Thyroid gland (tissue), 4 donors: ENCODE measurements at regions not wholly inside any gene's neighbourhood (a gene's known extent, or its start where the extent isn't known, plus 50 kb on each side); places are given as distances from the start of the nearest gene placed in this dataset.

ENCODE experiments used
- DNase-seq, 2 donors: peaks; one replicate each; pipeline ENCODE4 v3.0.0-alpha.2; 2019
- H3K27ac ChIP-seq, 3 donors: fragments of 200-600 bp; sonication (generic); 1 replicate in 2 of 3; 2 replicates in 1 of 3; pipeline ENCODE4 v1.5.1; 2016 to 2019; ENCODE audit warnings: mild to moderate bottlenecking in 1 of 3, moderate library complexity in 1 of 3
- H3K27me3 ChIP-seq: fragments of 200-600 bp; sonication (generic); one replicate; pipeline ENCODE4 v1.5.1; 2019
- H3K36me3 ChIP-seq, 2 donors: fragments of 200-600 bp; sonication (generic); one replicate each; pipeline ENCODE4 v1.5.1; 2016 to 2019
- H3K4me1 ChIP-seq, 2 donors: fragments of 200-600 bp; sonication (generic); one replicate each; pipeline ENCODE4 v1.5.1; 2017 to 2019
- H3K4me3 ChIP-seq, 3 donors: fragments of 200-600 bp; sonication (generic); replicated peaks in 1 of 3; 1 replicate in 2 of 3; 2 replicates in 1 of 3; pipeline ENCODE4 v1.5.1; 2016; ENCODE audit warnings: mild to moderate bottlenecking in 1 of 3
- H3K9me3 ChIP-seq: fragments of 200-600 bp; sonication (generic); one replicate; pipeline ENCODE4 v1.5.1; 2017
- POLR2A ChIP-seq, 2 donors: fragments of 450-650 bp; IDR thresholded peaks; one replicate each; pipeline ENCODE4 v1.6.1; 2017; ENCODE audit warnings: antibody characterized with exemption in 2 of 2, mild to moderate bottlenecking in 2 of 2, moderate library complexity in 1 of 2
- WGBS, 2 donors: methylation state at CpG; one replicate each; pipeline ENCODE4 v1.1.5; 2017; 5-methylcytosine and 5-hydroxymethylcytosine counted together
- intact Hi-C: fragments of 100-400 bp; cut with DNase I; formaldehyde crosslinking; loops from one replicate; pipeline ENCODE4 v1.15.1; 2023
- TF ChIP-seq, protein P1 (sequence below), 6 experiments: fragments of 200-600 bp in 3 of 6; fragments of 450-650 bp in 3 of 6; sonication (generic) in 3 of 6; IDR thresholded peaks; one replicate each; pipeline ENCODE4 v1.5.1; 2016 to 2019; ENCODE audit warnings: antibody characterized with exemption in 6 of 6, mild to moderate bottlenecking in 2 of 6, inconsistent platforms in 1 of 6, moderate library complexity in 1 of 6

DNA sequence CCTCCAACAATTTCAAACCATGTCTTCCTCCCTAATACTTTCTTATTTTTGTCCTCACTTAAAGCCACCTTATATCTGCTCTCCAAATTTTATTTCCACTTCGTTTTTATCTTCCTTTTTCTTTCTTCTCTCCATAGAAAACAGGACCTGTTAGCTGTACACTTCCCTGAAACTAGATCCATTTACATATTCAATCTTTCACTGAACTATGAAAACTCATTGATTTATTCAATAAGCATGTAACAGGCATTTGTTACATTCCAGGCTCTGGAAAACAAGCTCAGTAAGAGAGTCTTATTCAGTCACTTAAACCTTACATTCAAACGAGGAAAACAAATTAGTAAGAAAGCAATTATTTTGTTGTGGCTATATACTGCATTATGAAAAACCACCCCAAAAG, 1225.3 kb downstream of the SUCLG1 start:
- no peak overlapping the region for H3K27ac ChIP-seq
- intact Hi-C loops: no loop called here
- no peak for DNase-seq
- H3K27me3 ChIP-seq: no peaks in the 10 kb centered on the region
- H3K4me3 ChIP-seq: no peak overlapping the region
- no peaks in the 10 kb centered on the region for H3K9me3 ChIP-seq
- 64 to 68% methylated on average over 2 of the region's 2 CpGs for WGBS, 2 donors
- no peaks in the 10 kb centered on the region for H3K4me1 ChIP-seq
- TF ChIP-seq POLR2A (IDR thresholded peaks at IDR 0.05): no peak
- TF ChIP-seq, protein P1, sequence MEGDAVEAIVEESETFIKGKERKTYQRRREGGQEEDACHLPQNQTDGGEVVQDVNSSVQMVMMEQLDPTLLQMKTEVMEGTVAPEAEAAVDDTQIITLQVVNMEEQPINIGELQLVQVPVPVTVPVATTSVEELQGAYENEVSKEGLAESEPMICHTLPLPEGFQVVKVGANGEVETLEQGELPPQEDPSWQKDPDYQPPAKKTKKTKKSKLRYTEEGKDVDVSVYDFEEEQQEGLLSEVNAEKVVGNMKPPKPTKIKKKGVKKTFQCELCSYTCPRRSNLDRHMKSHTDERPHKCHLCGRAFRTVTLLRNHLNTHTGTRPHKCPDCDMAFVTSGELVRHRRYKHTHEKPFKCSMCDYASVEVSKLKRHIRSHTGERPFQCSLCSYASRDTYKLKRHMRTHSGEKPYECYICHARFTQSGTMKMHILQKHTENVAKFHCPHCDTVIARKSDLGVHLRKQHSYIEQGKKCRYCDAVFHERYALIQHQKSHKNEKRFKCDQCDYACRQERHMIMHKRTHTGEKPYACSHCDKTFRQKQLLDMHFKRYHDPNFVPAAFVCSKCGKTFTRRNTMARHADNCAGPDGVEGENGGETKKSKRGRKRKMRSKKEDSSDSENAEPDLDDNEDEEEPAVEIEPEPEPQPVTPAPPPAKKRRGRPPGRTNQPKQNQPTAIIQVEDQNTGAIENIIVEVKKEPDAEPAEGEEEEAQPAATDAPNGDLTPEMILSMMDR (IDR thresholded peaks at IDR 0.05): no peak
- no peaks in the 10 kb centered on the region for H3K36me3 ChIP-seq

DNA sequence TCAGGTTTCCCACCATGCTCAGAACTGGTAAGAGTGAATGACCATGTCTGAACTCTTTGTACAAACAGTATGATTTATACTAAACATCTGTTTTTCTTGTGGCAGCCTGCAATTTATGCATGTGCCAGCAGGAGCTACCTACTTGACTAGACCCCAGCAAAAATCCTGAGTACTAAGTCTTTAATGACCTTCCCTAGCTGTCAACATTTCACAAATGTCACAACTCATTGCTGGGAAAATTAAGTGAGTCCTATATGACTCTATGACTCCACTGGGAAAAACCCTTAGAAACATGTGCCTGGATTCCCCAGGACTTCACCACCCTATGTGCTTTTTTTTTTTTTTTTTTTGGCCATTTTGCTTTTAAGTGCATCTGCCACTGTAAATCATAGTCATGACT, 1225.8 kb downstream of the SUCLG1 start:
- Histone ChIP-seq H3K4me3 (no peak overlapping the region), H3K4me1 (no peaks in the 10 kb centered on the region), H3K27me3 (no peaks in the 10 kb centered on the region), H3K27ac (no peak overlapping the region), H3K36me3 (no peaks in the 10 kb centered on the region), H3K9me3 (no peaks in the 10 kb centered on the region)
- DNase-seq: no peak
- intact Hi-C loops: no loop called here
- TF ChIP-seq, protein P1 (IDR thresholded peaks at IDR 0.05): no peak
- no peak for TF ChIP-seq POLR2A (IDR thresholded peaks at IDR 0.05)

DNA sequence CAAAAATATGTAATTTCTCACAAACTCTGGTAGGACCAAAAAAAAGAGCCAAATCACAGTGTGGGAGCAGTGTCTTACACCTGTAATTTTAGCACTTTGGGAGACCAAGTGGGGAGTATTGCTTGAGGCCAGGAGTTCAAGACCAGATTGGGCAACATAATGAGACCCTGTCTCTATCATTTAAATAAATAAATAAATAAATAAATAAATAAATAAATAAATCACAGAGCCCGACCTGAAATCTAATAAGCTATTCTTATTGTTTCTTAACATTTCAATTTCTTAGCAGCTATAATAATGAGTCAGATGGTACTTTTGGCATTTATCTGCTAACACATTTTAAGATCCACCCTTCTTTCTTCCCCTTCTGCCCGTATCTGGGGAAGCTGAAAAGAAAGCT, 1229.6 kb downstream of the SUCLG1 start:
- no peak for DNase-seq
- intact Hi-C loops: no loop called here
- Histone ChIP-seq H3K4me3 (no peak overlapping the region), H3K27ac (no peak overlapping the region), H3K27me3 (no peaks in the 10 kb centered on the region), H3K9me3 (no peaks in the 10 kb centered on the region), H3K4me1 (no peaks in the 10 kb centered on the region), H3K36me3 (no peaks in the 10 kb centered on the region)
- TF ChIP-seq, protein P1 (IDR thresholded peaks at IDR 0.05): no peak
- TF ChIP-seq POLR2A (IDR thresholded peaks at IDR 0.05): no peak
- WGBS, 2 donors: 81 to 82% methylated on average over 2 of the region's 2 CpGs

DNA sequence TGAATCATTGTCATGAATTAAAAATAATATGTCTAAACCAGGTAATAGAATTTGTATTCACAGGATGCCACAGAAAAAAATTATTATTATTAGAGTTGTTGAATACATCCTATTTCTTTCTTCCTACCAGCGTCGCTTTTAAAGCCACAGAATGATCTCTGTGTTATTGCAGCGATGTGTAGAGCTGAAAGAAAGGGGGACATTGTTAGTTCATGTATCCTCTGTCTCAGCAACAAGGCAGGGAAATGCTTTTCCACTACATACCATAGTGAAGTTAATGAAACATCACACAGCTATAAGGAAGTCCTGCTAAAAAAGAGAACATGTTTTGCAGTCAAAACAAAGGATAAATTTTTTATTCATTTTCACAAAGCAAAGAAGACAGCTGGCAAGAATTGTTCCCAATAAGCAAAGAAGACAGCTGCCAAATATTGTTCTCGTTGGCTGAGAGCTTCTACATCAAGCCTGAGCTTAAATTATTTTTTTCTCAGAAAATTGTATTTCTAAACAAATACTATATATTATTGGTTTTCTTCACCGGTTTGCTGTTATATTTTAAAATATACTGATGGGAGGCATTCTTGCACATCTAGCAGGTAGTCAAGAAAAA, 1234.4 kb downstream of the SUCLG1 start:
- TF ChIP-seq POLR2A (IDR thresholded peaks at IDR 0.05): no peak
- TF ChIP-seq, protein P1 (IDR thresholded peaks at IDR 0.05): no peak
- WGBS, 2 donors: 74 to 79% methylated on average over 5 of the region's 5 CpGs
- no peaks in the 10 kb centered on the region for H3K9me3 ChIP-seq
- no peak overlapping the region for H3K27ac ChIP-seq
- intact Hi-C loops: no loop called here
- no peaks in the 10 kb centered on the region for H3K27me3 ChIP-seq
- DNase-seq: no peak
- H3K4me1 ChIP-seq: no peaks in the 10 kb centered on the region
- H3K36me3 ChIP-seq: no peaks in the 10 kb centered on the region
- H3K4me3 ChIP-seq: no peak overlapping the region

DNA sequence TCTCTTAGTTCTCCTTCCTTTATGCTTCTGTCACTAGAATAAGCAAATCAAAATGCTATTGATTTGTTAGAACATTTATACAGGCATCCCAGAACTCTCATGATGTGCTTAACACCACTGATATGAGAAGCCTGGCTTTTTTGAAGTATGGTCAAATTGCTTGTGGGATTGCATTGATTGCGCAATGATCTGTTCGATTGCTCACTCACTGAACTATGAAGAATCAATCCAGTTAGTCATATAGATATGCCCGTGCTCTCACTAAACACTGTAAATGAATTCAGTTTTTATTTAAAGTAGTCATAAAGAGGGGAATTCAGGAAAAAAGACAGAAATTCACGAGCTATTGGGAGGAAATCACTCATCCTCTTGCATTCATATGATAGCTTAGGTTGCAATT, 1237.8 kb downstream of the SUCLG1 start:
- no peaks in the 10 kb centered on the region for H3K36me3 ChIP-seq
- 82 to 88% methylated on average over 4 of the region's 4 CpGs for WGBS, 2 donors
- no peak overlapping the region for H3K27ac ChIP-seq
- no peaks in the 10 kb centered on the region for H3K27me3 ChIP-seq
- TF ChIP-seq POLR2A (IDR thresholded peaks at IDR 0.05): no peak
- TF ChIP-seq, protein P1 (IDR thresholded peaks at IDR 0.05): no peak
- H3K9me3 ChIP-seq: no peaks in the 10 kb centered on the region
- H3K4me1 ChIP-seq: no peaks in the 10 kb centered on the region
- intact Hi-C loops: no loop called here
- no peak for DNase-seq
- H3K4me3 ChIP-seq: no peak overlapping the region
